ENCODE measurements at regions not wholly inside any gene's neighbourhood (a gene's known extent, or its start where the extent isn't known, plus 50 kb on each side); places are given as distances from the start of the nearest gene placed in this dataset.
A peak's percentile ranks its signal among the peaks of the same experiment; 100 is the strongest.

- Histone ChIP-seq H3T11ph (ENCODE audit: low read length) (no peak overlapping the region), H4K8ac (replicated peaks; ENCODE audit: insufficient read length, low read depth, low read length) (no peak overlapping the region), H3K4ac (ENCODE audit: low read depth, low read length) (no peak overlapping the region), H2BK20ac (ENCODE audit: low read depth, low read length, poor library complexity, severe bottlenecking) (no peak overlapping the region), H2BK5ac (ENCODE audit: insufficient read length, low read length) (no peak overlapping the region), H4K20me1 (ENCODE audit: control insufficient read depth, insufficient read depth, insufficient read length) (no peaks in the 10 kb centered on the region), H3K23ac (ENCODE audit: insufficient read length, low read depth, low read length) (no peak overlapping the region), H3K14ac (ENCODE audit: insufficient read depth, low read length) (no peak overlapping the region), H3K79me1 (ENCODE audit: insufficient read depth, low read depth, low read length, poor library complexity, severe bottlenecking) (no peaks in the 10 kb centered on the region), H2AK5ac (ENCODE audit: insufficient read length, low read length) (no peak overlapping the region), H4K5ac (ENCODE audit: insufficient read length, low read depth, low read length) (no peak overlapping the region), H2BK120ac (ENCODE audit: low read depth, low read length, poor library complexity, severe bottlenecking) (no peak overlapping the region), H3K4me1 (ENCODE audit: insufficient read depth, low read length) (no peaks in the 10 kb centered on the region), H3K27ac (ENCODE audit: insufficient read length, low read depth, low read length) (no peak overlapping the region), H2BK12ac (ENCODE audit: insufficient read length, low read depth, low read length) (no peak overlapping the region), H3K56ac (ENCODE audit: insufficient read length, low read depth, low read length) (no peak overlapping the region), H3K4me2 (ENCODE audit: insufficient read depth, insufficient read length, low read length) (no peak overlapping the region), H3K18ac (ENCODE audit: insufficient read length, low read depth, low read length) (no peak overlapping the region), H2AFZ (ENCODE audit: low read length) (no peak overlapping the region), H3K23me2 (ENCODE audit: insufficient read length, low read depth, low read length, poor library complexity, severe bottlenecking) (no peaks in the 10 kb centered on the region), H3K9me3 (ENCODE audit: control insufficient read depth, low read depth, low read length) (no peaks in the 10 kb centered on the region), H3K79me2 (ENCODE audit: insufficient read depth, low read length) (no peaks in the 10 kb centered on the region), H3K9ac (ENCODE audit: extremely low read depth, insufficient read length, low read length) (no peak overlapping the region), H3K27me3 (ENCODE audit: insufficient read depth, low read length) (no peaks in the 10 kb centered on the region), H2BK15ac (ENCODE audit: low read depth, low read length) (no peak overlapping the region), H4K91ac (ENCODE audit: insufficient read length, low read depth, low read length) (no peak overlapping the region)
- peaks cover 23 to 24% of the 10 kb centered on the region in 2 experiments for H3K4me1 Mint-ChIP-seq
- TF ChIP-seq CTCF (conservative IDR thresholded peaks at IDR 0.05): no peak
- H3K27me3 Mint-ChIP-seq (ENCODE audit: low read depth): peaks cover 15% of the 10 kb centered on the region
- no peak overlapping the region for H3K27ac Mint-ChIP-seq
- H3K36me3 Mint-ChIP-seq (ENCODE audit: insufficient read depth in 1 of 3, low read depth in 3 of 3): no peaks in the 10 kb centered on the region
- H3K9me3 Mint-ChIP-seq: no peaks in the 10 kb centered on the region; a peak in 1 of 5 replicates
- no peak overlapping the region for H3K4me3 Mint-ChIP-seq
- no CpG with 5 or more reads among the region's 8 CpGs for WGBS (ENCODE audit: extremely low coverage, insufficient read length, low lambda C conversion rate)
- DNase-seq: peak; percentile 14
Measured at GRCh38 chr3:43867436-43868072, 176.8 kb downstream of the ABHD5 start.

Measured in H9 (cell line).